ENCODE measurements at regions not wholly inside any gene's neighbourhood (a gene's known extent, or its start where the extent isn't known, plus 50 kb on each side); places are given as distances from the start of the nearest gene placed in this dataset.

GRCh38 chr11:127339376-127339775, 338.8 kb upstream of the KIRREL3 start:
- Histone ChIP-seq H3K4me3 (no peak overlapping the region), H3K36me3 (no peaks in the 10 kb centered on the region), H3K27ac (no peak overlapping the region), H3K4me1 (no peaks in the 10 kb centered on the region), H3K9me3 (no peaks in the 10 kb centered on the region), H3K27me3 (no peaks in the 10 kb centered on the region)
- intact Hi-C loops (cut with DNase I; ENCODE audit: low total_unique reads) = no loop called here
- DNase-seq = no peak
- no peak for TF ChIP-seq CTCF (IDR thresholded peaks at IDR 0.05)

- Histone ChIP-seq H3K4me3 (no peak overlapping the region), H3K36me3 (no peaks in the 10 kb centered on the region), H3K9me3 (peaks cover 0 to 1% (median 0%) of the 10 kb centered on the region in 3 donors), H3K27ac (no peak overlapping the region), H3K4me1 (no peaks in the 10 kb centered on the region), H3K27me3 (no peaks in the 10 kb centered on the region)
- DNase-seq = no peak
- TF ChIP-seq CTCF (IDR thresholded peaks at IDR 0.05) = no peak
- intact Hi-C loops (cut with DNase I; ENCODE audit: low total_unique reads) = no loop called here
Observed at GRCh38 chr11:127338380-127339259, 338.1 kb upstream of the KIRREL3 start.

- no peak for TF ChIP-seq CTCF (IDR thresholded peaks at IDR 0.05)
- H3K27me3 ChIP-seq = no peaks in the 10 kb centered on the region
- no peaks in the 10 kb centered on the region for H3K36me3 ChIP-seq
- no peak overlapping the region for H3K27ac ChIP-seq
- H3K9me3 ChIP-seq = peaks cover 0 to 3% (median 0%) of the 10 kb centered on the region in 3 donors
- no peak overlapping the region for H3K4me3 ChIP-seq
- no peak for DNase-seq
- no peaks in the 10 kb centered on the region for H3K4me1 ChIP-seq
- intact Hi-C loops (cut with DNase I; ENCODE audit: low total_unique reads) = no loop called here
Observed at GRCh38 chr11:127334466-127334865, 333.9 kb upstream of the KIRREL3 start.

- Histone ChIP-seq H3K4me3 (no peak overlapping the region), H3K36me3 (no peaks in the 10 kb centered on the region), H3K27me3 (no peaks in the 10 kb centered on the region), H3K27ac (no peak overlapping the region), H3K4me1 (no peaks in the 10 kb centered on the region), H3K9me3 (peaks cover 0 to 3% (median 0%) of the 10 kb centered on the region in 3 donors)
- intact Hi-C loops (cut with DNase I; ENCODE audit: low total_unique reads) = no loop called here
- DNase-seq = no peak
- TF ChIP-seq CTCF (IDR thresholded peaks at IDR 0.05) = no peak
Observed at GRCh38 chr11:127332896-127333295, 332.3 kb upstream of the KIRREL3 start.

- H3K27ac ChIP-seq = no peak overlapping the region
- H3K36me3 ChIP-seq = no peaks in the 10 kb centered on the region
- no peaks in the 10 kb centered on the region for H3K27me3 ChIP-seq
- no peak for DNase-seq
- H3K4me3 ChIP-seq = no peak overlapping the region
- intact Hi-C loops (cut with DNase I; ENCODE audit: low total_unique reads) = no loop called here
- no peak for TF ChIP-seq CTCF (IDR thresholded peaks at IDR 0.05)
- peaks cover 0 to 3% (median 0%) of the 10 kb centered on the region in 3 donors for H3K9me3 ChIP-seq
- H3K4me1 ChIP-seq = no peaks in the 10 kb centered on the region
Observed at GRCh38 chr11:127330044-127330443, 329.5 kb upstream of the KIRREL3 start.

Data from tibial artery (tissue), 4 donors.